ENCODE measurements at regions not wholly inside any gene's neighbourhood (a gene's known extent, or its start where the extent isn't known, plus 50 kb on each side); places are given as distances from the start of the nearest gene placed in this dataset.

GRCh38 chr5:27234916-27235315, 196.5 kb upstream of the CDH9 start:
- H3K27ac ChIP-seq (ENCODE audit: poor library complexity, severe bottlenecking): no peak overlapping the region
- H3K4me1 ChIP-seq (ENCODE audit: insufficient read depth, poor library complexity, severe bottlenecking): no peaks in the 10 kb centered on the region
- no peaks in the 10 kb centered on the region for H3K27me3 ChIP-seq (ENCODE audit: insufficient read depth, poor library complexity, severe bottlenecking)
- no peaks in the 10 kb centered on the region for H3K36me3 ChIP-seq (ENCODE audit: low read depth)
- DNase-seq (ENCODE audit: low spot score) (no peak), ATAC-seq (ENCODE audit: low read depth) (no peak)
- TF ChIP-seq CTCF (IDR thresholded peaks at IDR 0.05; ENCODE audit: poor library complexity, severe bottlenecking): no peak
- H3K4me3 ChIP-seq (ENCODE audit: severe bottlenecking): no peak overlapping the region
- H3K9me3 ChIP-seq (ENCODE audit: severe bottlenecking): no peaks in the 10 kb centered on the region

GRCh38 chr5:27221410-27221809, 183.0 kb upstream of the CDH9 start:
- no peaks in the 10 kb centered on the region; the same call in 1 of the 2 replicates for H3K36me3 ChIP-seq (ENCODE audit: low read depth)
- no peaks in the 10 kb centered on the region for H3K4me1 ChIP-seq (ENCODE audit: insufficient read depth, poor library complexity, severe bottlenecking)
- DNase-seq (ENCODE audit: low spot score) (no peak), ATAC-seq (ENCODE audit: low read depth) (no peak)
- no peak overlapping the region for H3K4me3 ChIP-seq (ENCODE audit: severe bottlenecking)
- H3K27me3 ChIP-seq (ENCODE audit: insufficient read depth, poor library complexity, severe bottlenecking): no peaks in the 10 kb centered on the region
- H3K9me3 ChIP-seq (ENCODE audit: severe bottlenecking): peaks cover 3% of the 10 kb centered on the region
- no peak overlapping the region for H3K27ac ChIP-seq (ENCODE audit: poor library complexity, severe bottlenecking)
- TF ChIP-seq CTCF (IDR thresholded peaks at IDR 0.05; ENCODE audit: poor library complexity, severe bottlenecking): no peak

- no peak overlapping the region for H3K4me3 ChIP-seq (ENCODE audit: severe bottlenecking)
- DNase-seq (ENCODE audit: low spot score) (no peak), ATAC-seq (ENCODE audit: low read depth) (no peak)
- H3K27ac ChIP-seq (ENCODE audit: poor library complexity, severe bottlenecking): no peak overlapping the region
- TF ChIP-seq CTCF (IDR thresholded peaks at IDR 0.05; ENCODE audit: poor library complexity, severe bottlenecking): no peak
- H3K36me3 ChIP-seq (ENCODE audit: low read depth): no peaks in the 10 kb centered on the region; the same call in 1 of the 2 replicates
- no peaks in the 10 kb centered on the region for H3K4me1 ChIP-seq (ENCODE audit: insufficient read depth, poor library complexity, severe bottlenecking)
- no peaks in the 10 kb centered on the region for H3K27me3 ChIP-seq (ENCODE audit: insufficient read depth, poor library complexity, severe bottlenecking)
- peaks cover 3% of the 10 kb centered on the region for H3K9me3 ChIP-seq (ENCODE audit: severe bottlenecking)
Measured at GRCh38 chr5:27220752-27221151, 182.4 kb upstream of the CDH9 start.

GRCh38 chr5:27217977-27218376, 179.6 kb upstream of the CDH9 start:
- no peak overlapping the region for H3K4me3 ChIP-seq (ENCODE audit: severe bottlenecking)
- no peaks in the 10 kb centered on the region for H3K4me1 ChIP-seq (ENCODE audit: insufficient read depth, poor library complexity, severe bottlenecking)
- no peaks in the 10 kb centered on the region for H3K27me3 ChIP-seq (ENCODE audit: insufficient read depth, poor library complexity, severe bottlenecking)
- no peak overlapping the region for H3K27ac ChIP-seq (ENCODE audit: poor library complexity, severe bottlenecking)
- DNase-seq (ENCODE audit: low spot score) (no peak), ATAC-seq (ENCODE audit: low read depth) (no peak)
- TF ChIP-seq CTCF (IDR thresholded peaks at IDR 0.05; ENCODE audit: poor library complexity, severe bottlenecking): no peak
- H3K9me3 ChIP-seq (ENCODE audit: severe bottlenecking): peaks cover 3% of the 10 kb centered on the region
- H3K36me3 ChIP-seq (ENCODE audit: low read depth): no peaks in the 10 kb centered on the region; the same call in 1 of the 2 replicates

- no peak for TF ChIP-seq CTCF (IDR thresholded peaks at IDR 0.05; ENCODE audit: poor library complexity, severe bottlenecking)
- peaks cover 3% of the 10 kb centered on the region for H3K9me3 ChIP-seq (ENCODE audit: severe bottlenecking)
- H3K4me3 ChIP-seq (ENCODE audit: severe bottlenecking): no peak overlapping the region
- H3K4me1 ChIP-seq (ENCODE audit: insufficient read depth, poor library complexity, severe bottlenecking): no peaks in the 10 kb centered on the region
- no peak for DNase-seq (ENCODE audit: low spot score)
- no peaks in the 10 kb centered on the region for H3K27me3 ChIP-seq (ENCODE audit: insufficient read depth, poor library complexity, severe bottlenecking)
- H3K27ac ChIP-seq (ENCODE audit: poor library complexity, severe bottlenecking): no peak overlapping the region
- no peaks in the 10 kb centered on the region for H3K36me3 ChIP-seq (ENCODE audit: low read depth)
- no peak for ATAC-seq (ENCODE audit: low read depth)
Measured at GRCh38 chr5:27217155-27217956, 179.0 kb upstream of the CDH9 start.
